Thyroid gland (tissue), 4 donors: ENCODE measurements at regions not wholly inside any gene's neighbourhood (a gene's known extent, or its start where the extent isn't known, plus 50 kb on each side); places are given as distances from the start of the nearest gene placed in this dataset.

ENCODE experiments used
- CTCF ChIP-seq, 6 experiments: fragments of 200-600 bp in 3 of 6; fragments of 450-650 bp in 3 of 6; sonication (generic) in 3 of 6; IDR thresholded peaks; one replicate each; pipeline ENCODE4 v1.5.1; 2016 to 2019; ENCODE audit warnings: antibody characterized with exemption in 6 of 6, mild to moderate bottlenecking in 2 of 6, inconsistent platforms in 1 of 6, moderate library complexity in 1 of 6
- POLR2A ChIP-seq, 2 donors: fragments of 450-650 bp; IDR thresholded peaks; one replicate each; pipeline ENCODE4 v1.6.1; 2017; ENCODE audit warnings: antibody characterized with exemption in 2 of 2, mild to moderate bottlenecking in 2 of 2, moderate library complexity in 1 of 2

- TF ChIP-seq CTCF (IDR thresholded peaks at IDR 0.05): no peak
- TF ChIP-seq POLR2A (IDR thresholded peaks at IDR 0.05): no peak
These were observed 298.5 kb downstream of the RRAGC start for GRCh38 chr1:38561110-38561509.
